GM21737 (cell line): ENCODE measurements at regions not wholly inside any gene's neighbourhood (a gene's known extent, or its start where the extent isn't known, plus 50 kb on each side); places are given as distances from the start of the nearest gene placed in this dataset.
"Not testable (repeated sequence)": the region's sequence is repeated elsewhere in the genome, so short reads cannot be mapped to it uniquely, and the experiment has no call there.

ENCODE experiments used
- ATAC-seq: cut with Tn5 transposase; IDR thresholded peaks from one replicate; pipeline ENCODE4 v1.9.1; 2021; ENCODE audit warnings: mild to moderate bottlenecking, moderate library complexity; ENCODE audit not compliant: unreplicated experiment

DNA sequence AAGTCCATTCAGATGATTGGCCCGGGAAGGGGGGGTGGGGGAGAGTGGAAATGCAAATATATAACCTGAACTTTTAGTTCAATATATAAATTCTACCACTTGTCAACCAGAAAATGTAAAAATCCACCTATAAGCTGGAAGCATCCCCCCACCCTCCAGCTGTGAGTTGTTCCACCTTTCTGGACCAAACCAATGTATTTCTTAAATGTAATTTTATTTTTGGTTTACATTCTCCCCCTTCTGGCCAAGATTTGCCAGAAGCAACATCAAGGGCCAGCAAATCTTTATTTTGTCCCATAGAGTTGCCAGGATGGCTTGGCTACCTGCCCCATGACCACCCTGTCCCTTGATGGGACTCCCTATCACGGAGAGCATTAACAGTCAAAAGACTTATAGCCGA is 545.7 kb downstream of the TBL1XR1 start:
- no peak for ATAC-seq

DNA sequence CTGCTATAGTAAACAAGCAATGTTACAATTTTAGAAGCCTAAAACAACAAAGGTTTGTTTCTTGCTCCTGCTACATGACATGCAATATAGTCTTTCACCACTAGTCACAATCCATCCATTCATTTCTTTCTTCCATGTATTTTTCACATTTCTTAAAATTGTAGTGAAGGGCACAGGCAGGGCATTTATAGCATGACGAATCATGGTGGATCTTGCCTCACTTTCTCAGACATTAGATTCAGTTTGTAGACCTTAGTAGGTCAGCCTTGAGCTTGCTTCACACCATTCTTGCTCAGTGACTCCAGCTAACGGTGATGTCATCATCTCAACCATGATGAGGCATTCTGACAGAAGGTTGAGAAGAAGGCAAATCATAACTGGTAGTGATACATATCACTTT is 546.8 kb downstream of the TBL1XR1 start:
- no peak for ATAC-seq

DNA sequence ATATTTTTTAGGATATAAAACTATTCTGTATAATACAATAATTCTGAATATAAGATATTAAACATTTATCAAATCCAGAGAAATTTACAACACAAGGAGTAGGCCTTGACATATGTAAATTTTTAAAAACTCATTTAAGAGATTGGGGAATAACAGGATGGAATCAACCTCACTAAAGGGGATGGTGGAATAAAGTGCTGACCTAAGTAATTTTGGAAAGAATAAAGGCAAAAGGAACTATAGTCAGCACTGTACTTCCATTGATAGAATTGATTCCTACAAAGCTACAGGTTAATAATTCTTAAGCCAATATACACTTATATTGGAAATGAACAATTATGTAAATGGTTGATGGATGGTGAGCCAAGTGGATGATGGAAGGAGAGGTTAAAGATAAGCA is 549.3 kb downstream of the TBL1XR1 start:
- ATAC-seq = no peak

DNA sequence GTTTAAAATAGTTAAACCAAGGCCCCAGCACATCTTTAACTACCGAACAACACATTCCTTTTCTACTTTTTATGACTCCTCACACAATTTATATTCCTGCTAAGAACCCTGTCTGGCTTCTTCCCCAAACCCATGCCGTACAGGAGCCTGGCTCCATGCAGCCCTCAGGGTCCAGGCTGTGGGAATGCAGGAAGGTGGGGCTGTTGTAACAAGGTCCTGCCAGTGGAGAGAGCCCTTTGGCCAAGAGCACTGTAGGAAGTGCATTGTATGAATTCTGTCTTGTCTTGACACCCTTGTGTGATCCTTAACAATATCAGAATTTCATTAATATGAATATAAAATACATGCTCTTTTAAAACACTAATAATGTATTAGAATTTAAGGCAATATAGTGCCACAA is 563.8 kb downstream of the TBL1XR1 start:
- ATAC-seq = no peak

DNA sequence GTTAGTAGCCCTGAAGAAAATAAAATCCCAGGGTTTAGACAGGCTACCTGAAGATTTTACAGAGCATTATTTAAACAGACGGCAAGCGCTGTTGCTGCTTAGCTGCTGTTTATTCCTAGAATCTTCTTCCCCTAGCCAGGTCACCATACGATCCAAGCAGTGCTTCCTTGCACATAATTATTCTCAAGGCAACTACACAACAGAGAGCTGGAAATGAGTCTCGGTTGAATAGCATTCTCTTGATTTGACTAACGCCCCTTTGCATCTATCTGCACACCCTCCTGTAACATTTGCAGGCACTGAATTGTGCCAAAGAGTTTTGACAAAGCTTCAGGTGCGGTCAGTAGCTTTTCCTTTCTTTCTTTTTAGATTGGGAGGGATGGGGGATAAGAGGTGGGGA is 564.4 kb downstream of the TBL1XR1 start:
- no peak for ATAC-seq

DNA sequence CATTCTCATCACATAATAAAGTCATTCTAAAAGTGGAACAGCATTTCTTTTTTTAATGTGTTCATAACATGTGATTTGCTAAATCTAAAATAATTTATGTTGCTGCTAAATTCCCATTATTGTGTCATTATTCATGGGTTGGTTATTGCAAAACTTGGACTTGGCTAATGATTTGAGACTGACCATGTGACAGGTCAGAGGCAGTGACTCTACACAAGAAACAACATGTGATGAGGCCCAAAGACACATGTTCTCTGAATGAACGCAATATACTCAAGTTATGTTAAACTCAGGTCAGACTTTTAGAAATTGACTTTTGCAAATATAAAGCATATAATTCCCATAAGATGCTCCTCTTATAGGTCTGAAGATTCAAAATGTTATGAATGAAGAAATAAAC is 566.1 kb downstream of the TBL1XR1 start:
- no peak for ATAC-seq

DNA sequence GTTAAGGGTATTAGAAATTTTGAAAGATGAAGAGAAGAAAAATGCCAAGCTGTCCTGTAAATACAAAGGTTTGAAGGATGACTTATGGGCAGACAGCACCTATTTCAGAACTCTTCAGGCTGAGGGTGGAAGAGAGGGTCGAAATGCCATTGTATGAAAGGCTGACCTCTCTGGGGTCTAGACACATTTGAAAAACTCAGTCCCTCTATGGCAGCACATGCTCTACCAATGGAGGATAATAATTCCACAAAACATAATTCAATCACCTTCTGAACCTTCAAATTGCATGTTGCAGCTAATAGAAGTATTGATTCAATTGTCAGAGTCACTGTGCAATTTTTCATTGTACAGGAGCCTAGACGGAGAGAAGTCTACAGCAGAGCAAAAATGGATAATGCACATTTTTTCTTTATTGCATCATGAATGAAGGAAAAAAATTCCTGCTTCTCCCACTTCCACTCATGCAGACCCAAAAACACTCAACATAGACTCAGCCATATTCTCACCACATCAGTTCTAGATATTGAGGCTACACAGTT is 569.1 kb downstream of the TBL1XR1 start:
- ATAC-seq = no peak

DNA sequence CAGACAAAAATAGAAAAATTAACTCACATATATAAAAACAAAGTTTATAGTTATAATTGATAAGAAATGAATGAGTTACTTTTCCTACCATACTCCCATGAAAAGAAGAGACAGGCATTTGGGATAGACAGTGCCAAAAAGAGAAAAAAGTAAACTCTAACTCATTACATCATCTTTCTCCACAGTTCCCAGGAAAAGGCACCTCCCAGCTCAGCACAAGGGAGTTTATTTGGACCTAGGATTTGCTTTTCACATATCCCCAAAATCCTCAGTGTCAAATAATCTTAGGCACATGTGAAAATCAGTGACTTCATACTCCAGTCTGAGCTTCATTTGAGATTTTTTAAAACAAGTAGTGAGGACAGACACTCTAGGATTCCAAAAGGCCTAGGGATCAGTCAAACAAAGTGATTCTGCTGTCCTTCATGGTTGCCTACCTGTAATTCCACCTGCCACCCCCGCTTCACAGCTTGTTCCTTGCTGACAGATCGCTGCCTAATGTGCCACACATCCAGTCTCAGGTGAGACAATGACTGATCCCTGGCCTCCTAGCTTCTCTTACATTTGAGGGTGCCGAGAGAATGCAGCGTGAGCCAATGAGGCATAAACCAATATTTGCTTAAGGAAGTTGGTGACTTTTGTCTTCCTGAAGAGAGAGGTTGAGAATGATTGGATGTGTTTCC is 573.7 kb downstream of the TBL1XR1 start:
- ATAC-seq = no peak

DNA sequence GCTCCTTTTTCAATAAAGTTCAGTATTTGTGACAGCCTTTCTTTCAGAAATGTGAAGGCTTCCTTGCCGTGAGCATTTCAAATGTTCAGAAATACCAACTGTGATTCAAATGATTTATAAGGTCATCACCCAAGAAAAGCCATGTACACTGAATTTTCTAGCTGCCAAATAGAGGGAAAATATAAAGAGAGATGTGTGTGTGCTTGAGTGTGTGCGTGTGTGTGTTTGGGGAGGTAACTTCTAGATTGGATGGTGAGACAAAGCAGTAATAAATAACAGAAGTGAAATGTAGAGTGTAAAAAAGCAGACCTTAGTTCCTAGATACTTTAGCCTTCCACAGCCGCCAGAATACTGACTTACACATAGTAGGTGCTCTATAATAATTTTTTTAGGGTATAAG is 577.4 kb downstream of the TBL1XR1 start:
- ATAC-seq = no peak

DNA sequence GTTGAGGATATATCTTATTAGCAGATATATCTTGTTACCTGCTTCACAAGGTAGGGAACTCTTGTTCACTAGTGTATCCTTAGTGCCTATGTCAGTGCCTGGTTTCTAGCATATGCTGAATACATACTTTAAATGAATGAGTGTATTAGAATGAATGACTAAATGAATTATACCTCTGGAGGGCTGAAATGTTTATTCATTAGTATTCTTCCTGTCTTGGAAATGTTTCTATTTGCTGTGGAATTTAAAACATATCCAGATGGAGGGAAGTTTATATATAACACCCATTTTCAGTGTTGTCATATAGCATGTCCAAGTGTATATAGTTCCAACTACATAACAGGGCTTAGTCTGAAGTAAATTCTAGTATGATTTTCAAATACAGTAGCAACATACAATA is 581.5 kb downstream of the TBL1XR1 start:
- ATAC-seq = no peak

DNA sequence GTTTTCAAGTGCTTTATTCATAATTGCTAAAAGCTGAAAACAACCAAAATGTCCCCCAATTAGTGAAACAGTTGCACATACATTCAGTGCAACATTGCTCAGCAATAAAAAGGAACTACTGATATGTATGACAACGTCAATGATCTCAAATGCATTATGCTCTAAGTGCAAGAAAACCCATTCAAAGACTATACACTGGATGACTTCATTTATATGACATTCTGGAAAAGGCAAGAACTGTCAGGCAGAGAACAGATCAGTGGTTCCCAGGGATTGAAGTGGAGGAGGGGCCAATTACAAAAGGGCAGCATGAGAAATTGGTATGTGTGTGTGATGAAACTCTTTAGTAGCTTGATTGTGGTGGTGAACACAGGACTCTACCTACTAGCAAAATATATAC is 585.6 kb downstream of the TBL1XR1 start:
- no peak for ATAC-seq

DNA sequence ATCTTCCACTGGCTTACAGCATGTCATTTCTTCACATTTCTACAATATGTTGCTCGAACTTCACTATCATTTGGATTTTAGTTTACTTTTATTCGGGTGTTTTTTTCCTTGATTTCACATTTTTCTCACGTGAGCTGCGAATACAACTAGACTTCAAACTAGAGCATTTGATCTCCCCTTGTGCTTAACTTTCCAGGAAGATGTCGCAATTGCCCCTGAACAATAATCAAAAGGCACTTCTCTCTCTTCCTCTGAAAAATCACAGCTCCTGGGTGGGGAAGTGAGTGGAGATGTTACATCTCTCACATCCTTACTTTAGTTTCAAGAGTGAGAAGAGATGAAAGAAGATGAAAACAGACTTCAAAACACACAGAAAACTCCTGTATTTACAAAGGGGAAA is 587.9 kb downstream of the TBL1XR1 start:
- ATAC-seq = no peak

DNA sequence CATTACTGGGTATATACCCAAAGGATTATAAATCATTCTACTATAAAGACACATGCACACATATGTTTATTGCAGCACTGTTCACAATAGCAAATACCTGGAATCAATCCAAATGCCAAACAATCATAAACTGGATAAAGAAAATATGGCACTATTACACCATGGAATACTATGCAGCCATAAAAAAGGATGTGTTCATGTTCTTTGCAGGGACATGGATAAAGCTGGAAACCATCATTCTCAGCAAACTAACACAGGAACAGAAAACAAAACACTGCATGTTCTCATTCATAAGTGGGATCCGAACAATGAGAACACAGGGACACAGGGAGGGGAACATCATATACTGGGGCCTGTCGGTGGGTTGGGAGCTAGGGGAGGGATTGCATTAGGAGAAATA is 591.7 kb downstream of the TBL1XR1 start:
- ATAC-seq = not testable (repeated sequence)

DNA sequence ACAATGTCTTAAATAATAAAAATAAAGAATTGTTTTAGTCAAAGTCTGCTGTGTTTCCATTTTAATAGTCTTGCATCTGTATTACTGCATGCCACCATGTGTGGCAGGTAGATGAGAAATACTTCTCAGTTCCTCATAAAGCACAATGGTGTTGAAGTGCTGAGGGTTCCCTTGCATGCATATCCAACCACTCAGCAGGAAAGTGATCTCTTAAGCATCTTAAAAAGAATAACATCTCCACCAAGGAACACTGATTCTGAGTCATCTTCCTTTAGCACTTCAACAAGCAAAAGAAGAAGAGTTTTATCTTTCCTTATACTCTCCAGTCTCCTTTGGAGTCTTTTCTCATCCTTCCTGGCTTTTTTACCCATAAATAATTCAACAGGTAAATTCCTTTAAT is 602.0 kb downstream of the TBL1XR1 start:
- no peak for ATAC-seq

DNA sequence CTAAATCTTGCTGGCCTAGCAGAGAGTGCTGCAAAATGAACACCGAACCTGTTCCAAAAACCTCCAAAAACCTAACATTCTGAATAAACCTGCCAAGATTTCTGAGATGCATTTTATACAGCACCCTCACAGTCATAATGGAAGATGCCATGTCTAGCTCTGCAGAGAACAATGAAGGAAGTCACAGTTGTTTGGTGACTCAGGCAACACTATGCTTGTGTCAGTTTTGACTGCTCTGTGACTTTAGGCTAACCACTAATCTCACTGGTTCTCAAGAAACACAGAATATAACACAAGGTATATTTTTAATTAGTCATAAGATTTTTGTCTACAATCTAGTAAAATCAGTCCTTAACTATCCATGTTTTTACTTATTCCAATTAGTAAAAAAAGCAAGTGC is 606.6 kb downstream of the TBL1XR1 start:
- no peak for ATAC-seq

DNA sequence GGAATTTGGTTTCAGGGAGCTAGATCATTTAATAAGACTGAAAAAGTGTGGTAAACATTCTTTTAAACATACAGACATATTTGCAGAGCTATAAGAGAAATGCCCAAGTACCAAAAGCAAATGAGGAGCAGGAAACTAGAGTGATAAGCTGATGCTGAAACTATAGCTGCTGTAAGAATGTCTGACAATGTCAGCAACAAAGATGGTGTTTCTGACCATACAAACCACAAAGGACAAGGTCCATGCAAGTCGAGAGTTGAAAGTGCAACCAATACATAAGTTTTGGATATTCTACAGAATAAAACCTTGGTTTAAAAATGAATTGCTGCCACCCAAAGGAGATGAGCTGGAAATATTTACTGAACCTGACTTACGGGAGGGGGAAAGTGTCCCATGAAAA is 610.2 kb downstream of the TBL1XR1 start:
- no peak for ATAC-seq

DNA sequence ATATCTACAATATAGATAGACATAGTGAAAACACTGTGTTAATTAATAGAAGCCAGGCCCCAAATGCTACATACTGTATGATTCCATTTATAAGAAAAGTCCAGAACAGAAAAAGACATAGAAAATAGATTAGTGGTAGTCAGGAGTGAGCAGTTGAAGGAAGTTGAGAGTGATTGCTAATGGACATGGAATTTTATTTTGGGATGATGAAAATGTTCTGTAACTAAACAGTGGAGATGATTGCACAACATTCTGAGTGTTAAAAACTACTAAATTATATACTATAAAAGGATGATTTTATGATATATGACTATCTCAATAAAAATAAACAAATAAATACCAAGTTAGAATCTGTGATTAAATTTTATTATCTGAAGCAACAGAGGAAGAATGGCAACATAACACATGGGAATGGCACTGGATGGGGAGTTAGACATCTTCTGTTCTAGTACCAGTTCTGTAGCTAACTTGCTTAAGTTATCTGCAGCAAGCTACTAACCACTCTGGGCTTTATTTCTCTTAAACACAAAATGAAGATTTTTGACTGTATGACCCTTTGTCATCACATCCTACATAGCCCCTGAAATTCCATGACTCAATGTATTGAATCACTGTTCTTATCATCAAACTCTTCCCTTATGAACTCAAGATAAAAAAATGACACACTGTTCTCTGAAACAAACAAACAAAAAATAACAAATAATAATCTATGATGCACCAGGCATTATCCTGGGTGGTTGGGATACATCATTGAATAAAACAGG is 612.7 kb downstream of the TBL1XR1 start:
- no peak for ATAC-seq

DNA sequence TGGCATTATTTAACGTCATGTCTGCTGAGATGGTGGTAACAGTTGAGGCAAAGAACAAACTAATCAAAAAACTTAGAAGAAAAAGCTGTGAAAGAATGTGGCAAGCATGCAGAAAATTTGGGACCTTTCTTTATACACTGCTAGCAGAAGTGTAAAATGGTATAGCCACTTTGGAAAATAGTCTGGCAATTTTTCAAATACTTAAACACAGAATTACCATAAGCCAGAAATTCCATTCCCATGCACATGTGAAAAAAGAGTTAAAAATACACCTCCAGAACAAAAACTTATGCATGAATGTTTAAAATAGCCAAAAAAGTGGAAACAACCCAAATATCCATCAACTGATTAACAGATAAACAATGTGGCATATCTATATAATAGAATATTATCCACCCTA is 613.3 kb downstream of the TBL1XR1 start:
- no peak for ATAC-seq

DNA sequence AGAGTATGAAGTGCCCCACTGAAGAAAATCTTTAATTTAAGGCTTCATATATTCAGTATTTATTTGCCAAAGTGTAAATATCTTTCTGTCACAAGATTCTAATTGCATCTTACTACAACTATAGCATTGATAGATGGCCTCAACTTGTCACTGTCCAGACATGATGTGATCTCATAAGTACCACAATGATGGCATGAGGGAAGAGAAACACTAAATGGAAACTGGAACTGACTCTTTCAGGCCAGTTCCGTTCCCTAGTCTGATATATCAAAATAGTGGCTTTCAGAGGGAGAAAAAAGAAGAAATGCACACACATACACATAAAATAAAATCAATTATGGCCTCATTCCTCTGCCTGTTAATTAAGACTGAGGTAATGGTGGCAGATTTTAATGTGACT is 615.7 kb downstream of the TBL1XR1 start:
- no peak for ATAC-seq

DNA sequence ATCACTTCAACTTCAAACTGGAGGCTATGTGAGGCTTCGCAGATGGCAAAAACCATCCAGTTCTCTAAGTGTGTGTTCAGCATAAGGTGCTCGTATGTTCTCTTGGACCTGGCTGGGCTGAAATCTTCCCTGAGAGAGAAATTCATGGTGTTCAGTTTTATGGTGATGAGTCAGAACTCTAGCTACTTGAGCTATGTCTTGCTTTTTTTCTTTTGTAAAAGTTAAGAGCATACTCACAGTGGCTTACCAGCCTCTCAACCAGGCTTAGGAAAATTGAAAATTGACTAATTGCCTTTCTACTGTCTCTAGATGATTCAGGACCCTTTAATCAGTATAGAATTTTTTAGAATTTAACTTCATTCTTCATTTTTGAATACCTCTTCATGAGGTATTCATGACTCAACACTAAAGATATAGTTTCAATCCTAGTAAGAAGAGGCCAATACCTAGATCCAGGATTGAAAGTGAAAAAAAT is 617.5 kb downstream of the TBL1XR1 start:
- ATAC-seq = no peak

DNA sequence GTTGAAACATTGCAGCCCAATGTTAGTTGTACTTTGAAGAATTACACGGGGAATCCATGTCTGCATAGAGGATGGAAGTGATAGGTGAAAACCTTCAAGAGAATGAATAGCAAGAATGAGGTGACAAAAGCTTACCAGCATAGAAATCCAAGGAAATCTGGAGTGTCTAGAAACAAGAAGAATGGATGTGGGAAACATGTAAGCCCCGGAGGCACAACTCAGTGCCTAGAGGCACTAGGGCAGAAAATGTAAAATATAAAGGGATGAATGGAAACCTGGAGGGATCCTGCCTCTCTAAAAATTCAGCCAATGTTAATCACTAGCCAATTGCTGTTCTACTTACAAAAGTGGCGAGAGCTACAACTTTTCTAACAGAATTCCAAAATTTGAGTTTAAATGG is 619.0 kb downstream of the TBL1XR1 start:
- no peak for ATAC-seq

DNA sequence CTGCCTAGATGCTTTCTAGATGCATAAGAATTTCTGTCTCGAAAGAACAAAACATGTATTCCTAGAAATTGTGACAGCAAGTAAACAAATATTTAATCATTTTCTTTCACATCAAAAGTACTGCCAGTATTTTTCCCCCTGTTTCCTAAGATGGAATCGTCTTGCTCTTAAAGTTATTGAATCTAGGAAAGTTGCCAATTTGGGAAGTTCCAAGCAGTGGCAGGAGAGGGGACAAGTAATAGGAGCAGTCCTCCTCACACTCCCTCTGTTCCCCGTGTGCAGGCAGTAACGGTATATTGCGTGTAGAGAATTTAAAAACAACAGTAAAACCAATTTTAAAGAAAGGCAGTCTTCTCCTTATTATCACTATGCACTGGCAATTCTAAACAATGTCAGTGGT is 619.8 kb downstream of the TBL1XR1 start:
- no peak for ATAC-seq
